GM23248 (cell line): ENCODE measurements at regions not wholly inside any gene's neighbourhood (a gene's known extent, or its start where the extent isn't known, plus 50 kb on each side); places are given as distances from the start of the nearest gene placed in this dataset.

Source experiments
- EZH2 ChIP-seq: fragments of 200-600 bp; sonication (generic); IDR thresholded peaks from 2 replicates; pipeline ENCODE4 v1.6.1; 2018; ENCODE audit warnings: antibody characterized with exemption, mild to moderate bottlenecking; ENCODE audit not compliant: insufficient read depth, poor library complexity, severe bottlenecking
- EZH2phosphoT487 ChIP-seq: fragments of 200-600 bp; sonication (generic); IDR thresholded peaks from 2 replicates; pipeline ENCODE4 v1.6.1; 2018; ENCODE audit warnings: antibody characterized with exemption, moderate library complexity, mild to moderate bottlenecking, low read depth; ENCODE audit not compliant: insufficient read depth

- TF ChIP-seq EZH2 (no peak), EZH2phosphoT487 (no peak)
Measured at GRCh38 chr6:74320715-74321114, 624.7 kb downstream of the CD109 start.
